ENCODE measurements at regions not wholly inside any gene's neighbourhood (a gene's known extent, or its start where the extent isn't known, plus 50 kb on each side); places are given as distances from the start of the nearest gene placed in this dataset.
A peak's percentile ranks its signal among the peaks of the same experiment; 100 is the strongest.

DNA sequence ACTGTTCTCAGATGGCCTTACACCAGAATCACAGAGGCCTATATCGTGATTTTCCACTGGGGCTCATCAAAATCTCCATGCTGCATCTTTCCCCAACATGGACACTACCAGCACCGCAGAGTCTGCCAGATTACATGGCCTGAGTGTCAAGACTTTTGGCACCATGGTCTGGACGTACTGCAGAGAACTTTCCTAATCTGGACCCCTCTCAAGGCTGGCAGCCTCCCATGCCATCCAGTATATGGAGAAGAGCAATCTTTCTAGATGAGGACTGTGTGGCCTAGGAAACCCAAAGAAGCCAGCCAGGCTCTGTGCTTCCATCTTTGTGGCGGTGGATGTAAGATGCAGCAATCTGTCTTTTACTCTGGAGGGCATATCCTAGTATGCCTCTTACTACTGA is 139.2 kb downstream of the ADAMTS15 start:
- no peak for DNase-seq

DNA sequence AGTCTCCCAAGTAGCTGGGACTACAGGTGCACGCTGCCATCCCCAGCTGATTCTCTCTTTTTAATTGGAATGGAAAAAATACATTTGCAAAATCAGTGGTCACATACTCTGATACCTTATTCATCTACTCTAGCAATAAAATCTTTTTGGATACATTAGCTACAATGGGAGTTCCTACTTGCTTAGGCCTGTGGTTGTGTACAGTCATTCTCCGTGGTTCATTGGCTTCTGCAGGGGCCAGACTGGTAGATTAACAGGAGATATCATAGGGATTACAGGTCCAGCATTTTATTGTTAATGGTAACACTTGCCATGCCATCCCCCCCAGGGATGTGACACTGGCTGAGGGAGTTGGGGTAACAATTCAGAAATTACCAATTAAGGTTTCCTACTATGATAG is 140.0 kb downstream of the ADAMTS15 start:
- no peak for DNase-seq

DNA sequence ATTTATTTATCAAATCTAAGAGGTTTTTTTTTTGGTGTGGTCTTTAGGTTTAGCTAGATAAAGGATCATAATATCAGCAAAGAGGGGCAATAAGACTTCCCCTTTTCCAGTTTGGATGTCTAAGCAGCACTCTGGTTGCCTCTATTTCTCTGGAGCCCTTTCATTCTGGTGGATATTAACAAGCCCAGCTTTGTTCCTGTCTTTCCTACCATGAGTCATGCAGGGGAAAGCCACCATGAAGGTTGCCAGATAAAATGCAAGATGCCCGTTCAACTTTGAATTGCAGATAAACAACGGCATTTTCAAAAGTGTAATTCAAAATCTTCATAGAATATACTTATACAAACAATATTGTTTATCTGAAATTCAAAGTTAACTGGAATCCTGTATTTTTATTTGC is 143.6 kb downstream of the ADAMTS15 start:
- no peak for DNase-seq

DNA sequence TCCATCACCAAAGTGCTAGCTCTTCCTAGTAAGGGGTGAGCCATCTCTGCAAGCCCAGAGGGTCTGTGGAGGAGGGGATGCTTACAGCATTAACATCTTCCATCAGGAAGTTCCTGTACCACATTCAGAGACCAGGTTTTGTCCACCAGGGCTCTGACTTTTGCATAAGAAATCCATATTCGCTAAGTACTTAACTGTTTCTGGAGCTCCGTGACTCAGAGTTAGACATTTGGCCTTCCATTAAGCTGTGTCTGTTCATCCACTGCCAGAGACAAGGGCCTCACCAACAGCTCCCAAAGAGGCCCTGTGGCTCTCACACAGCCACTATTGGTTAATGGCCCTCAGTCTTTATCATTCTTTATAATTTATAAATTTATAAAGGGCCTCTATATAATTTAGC is 144.6 kb downstream of the ADAMTS15 start:
- DNase-seq: no peak

DNA sequence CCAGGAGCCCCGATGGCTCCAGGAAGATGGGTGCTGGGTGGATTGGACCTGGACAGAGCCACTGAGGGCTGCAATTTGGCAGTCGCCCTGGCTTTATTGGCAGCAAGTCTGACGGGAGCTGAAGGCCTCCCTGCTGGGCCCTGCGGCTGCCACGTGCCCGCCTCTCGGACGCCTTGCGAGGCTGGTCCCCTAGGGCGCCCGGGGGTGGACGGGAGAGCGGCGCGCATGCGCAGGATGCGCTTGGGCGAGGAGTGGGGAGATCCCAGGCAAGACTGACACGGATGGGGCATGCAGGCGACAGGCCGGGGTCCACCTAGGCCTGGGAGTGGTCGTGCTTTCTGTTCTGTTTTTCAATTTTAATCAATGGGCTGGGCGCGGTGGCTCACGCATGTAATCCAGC is 150.0 kb downstream of the ADAMTS15 start:
- no peak for DNase-seq

DNA sequence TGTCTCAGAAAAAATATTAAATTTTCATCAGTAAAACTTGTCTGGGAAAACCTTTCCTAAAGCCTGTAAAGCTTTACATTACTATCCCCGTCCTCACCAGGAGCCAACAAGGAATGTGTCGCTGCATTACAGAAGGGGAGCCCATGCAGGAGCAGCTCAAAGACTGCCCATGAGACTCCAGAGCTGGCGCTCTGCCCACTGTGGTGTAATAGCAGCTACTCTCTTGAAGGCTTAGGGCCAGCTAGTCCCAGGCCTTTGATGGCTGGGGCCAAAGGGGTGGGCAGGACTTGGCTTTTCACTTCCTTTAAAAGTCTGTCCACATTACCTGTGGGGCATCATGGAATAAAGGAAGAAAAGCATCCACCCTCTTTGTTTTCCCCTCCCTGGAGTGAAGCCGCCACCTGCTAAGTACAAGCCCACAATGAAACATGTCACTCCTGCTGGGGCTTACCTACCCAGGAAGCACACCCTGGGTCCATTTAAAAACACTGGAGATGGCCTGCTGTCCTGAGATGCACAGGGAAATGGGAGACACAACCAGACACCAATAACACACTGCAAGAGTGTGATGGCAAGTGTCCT is 150.7 kb downstream of the ADAMTS15 start:
- DNase-seq: no peak

DNA sequence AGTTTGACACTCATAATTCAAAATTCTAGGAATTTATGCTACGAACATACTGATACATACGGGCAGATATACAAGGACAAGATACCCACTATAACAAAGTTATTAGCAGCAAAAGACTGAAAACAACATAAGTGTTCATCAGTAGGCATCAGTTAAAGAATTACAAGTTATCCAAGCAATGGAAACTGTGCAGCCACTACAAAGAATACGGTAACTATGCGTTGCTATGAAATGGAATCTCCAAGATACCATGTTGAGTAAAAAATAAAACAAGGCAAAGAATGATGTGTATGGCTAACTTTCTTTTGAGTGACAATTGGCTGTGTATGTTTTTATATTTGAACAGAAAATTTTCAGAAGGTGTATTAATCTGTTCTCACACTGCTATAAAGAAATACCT is 151.7 kb downstream of the ADAMTS15 start:
- peak; percentile 64 for DNase-seq

DNA sequence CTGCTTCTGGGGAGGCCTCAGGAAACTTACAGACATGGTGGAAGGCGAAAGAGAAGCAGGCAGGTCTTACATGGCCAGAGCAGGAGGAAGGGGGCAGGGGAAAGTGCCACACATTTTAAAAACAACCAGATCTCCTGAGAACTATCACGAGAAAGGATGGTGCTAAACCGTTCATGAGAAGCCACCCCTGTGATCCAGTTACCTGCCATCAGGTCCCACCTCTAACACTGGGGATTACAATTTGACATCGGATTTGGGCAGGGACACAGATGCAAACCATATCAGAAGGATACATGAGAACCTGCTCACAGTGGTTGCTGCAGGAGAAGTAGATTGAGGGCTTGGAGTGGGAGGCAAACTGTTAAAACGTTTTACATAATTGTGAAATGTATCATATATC is 152.2 kb downstream of the ADAMTS15 start:
- no peak for DNase-seq

DNA sequence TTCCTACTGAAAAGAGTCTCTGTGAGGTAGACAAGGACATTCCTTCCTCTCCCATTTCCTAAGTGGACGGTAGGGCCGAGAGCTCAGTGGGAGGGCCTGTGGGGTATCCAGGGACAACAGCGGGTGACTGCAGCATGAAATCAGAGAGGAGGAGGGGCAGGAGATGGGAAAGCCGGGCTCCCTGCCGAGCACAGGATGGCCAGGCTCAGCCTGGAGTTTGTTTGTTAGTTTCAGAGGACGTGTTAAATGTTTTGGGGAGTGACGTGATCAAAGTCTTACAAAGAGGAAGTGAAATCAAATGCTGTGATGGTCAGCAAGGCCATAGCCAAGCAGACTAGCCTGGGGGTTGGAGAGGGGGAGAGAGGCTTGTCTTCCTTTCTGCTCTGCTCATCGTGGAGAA is 152.7 kb downstream of the ADAMTS15 start:
- DNase-seq: peak; percentile 80

DNA sequence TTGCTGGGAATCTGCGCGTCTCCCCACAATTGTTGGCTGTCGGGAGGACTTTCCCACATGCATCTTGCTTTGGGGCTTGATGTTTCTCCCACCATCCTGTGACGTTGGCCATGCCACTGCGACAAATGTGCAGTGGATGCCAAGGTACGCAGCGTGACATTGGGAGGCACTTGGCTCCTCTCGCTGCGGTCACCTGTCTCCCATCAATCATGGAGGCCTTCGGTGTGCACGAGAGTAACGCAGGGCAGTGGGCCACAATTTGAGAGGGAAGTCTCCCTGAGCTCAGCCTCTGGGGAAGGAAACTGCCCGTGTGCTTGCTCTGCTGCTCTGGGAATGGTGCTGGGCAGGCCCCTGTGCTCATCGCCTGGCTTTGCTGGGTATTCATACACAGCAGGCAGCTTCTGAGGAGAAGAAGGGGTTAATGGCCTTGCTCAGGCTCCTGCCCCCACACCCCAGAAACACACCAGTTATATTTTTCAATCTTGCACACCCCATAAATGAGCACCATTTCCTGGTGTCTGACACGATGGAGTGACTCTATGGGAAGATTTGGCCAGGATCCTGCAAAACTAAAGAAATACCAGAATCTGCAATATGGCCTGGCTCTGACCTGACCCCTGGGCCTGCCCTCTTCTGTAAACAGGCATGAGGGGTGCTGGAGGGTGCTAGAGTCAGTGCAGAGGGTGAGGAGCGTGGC is 153.5 kb downstream of the ADAMTS15 start:
- DNase-seq: no peak

DNA sequence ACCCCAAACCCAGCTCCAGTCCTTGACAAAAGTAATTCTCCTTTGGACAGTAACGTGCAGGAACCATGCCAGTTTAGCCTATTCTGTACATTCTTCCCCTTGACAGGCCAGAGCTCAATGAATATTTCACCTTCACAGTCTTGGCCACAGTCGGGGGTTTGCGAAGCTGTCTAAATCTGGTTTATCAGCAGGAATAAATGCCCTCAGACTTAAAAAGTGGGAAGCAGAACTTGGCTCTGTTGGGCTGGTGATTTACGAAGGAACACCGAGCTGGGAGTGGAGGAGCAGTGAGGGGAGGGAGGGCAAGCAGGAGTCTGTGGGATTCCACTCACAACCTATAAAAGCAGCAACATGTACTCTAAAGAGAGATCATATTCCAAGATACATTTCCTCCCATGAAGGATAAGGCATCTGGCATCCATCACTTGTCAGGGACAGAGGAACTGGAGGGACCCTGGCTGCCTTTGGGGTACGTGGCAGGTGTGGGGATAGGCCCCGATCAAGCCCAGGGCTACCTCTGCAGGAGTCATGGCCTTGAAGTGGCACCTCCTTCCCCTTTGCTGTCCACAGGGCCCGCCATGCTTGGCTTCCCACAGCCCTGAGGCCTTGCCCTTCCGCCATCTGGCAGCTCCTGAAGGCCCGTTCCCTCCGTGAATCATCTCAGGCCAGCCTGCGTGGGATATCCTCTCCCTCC is 154.3 kb downstream of the ADAMTS15 start:
- no peak for DNase-seq

DNA sequence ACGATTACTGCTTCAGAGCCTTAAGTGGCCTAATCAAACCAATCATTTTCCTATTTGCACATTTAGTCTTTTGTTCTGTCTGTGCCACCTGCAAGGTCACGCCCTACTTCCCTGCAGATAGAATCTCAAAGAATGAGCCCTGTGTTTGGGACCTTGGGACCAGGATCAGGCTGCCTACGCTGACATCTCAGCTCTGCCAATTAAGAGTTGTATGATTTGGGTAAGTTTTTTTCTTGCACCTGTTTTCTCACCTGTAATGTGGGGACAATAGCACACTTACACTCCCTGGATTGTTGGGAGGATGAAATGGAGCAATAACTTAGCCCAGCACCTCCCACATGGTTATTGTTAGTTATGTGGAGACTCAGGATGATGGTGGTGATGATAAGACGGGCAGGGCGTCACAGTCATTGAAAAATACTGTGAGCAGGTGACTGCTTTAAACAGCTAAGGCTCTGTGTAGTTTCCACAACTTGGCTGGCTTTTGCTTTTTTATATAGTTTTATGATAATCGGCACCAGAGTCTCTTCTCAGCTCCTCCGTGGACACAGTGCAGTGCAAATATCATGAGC is 155.0 kb downstream of the ADAMTS15 start:
- no peak for DNase-seq

DNA sequence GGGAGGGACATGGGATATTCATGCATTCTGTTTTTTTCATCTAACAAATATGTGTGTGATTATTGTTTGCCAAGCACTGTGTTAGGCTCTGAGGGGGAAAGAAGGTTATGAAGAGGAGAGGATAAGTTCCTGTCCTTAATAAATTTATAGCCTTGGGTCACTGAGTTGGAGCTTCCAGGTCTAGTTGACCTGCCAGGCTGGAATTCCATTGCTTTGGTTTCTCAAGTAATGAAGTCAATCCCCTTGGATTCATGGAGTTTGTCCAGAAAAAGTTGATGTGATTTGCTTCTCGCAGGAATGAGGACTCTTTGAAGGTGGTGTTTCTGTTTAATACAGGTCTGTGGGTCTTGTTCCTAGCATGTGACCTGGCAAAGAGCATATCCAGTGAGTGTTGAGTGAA is 156.2 kb downstream of the ADAMTS15 start:
- DNase-seq: no peak

DNA sequence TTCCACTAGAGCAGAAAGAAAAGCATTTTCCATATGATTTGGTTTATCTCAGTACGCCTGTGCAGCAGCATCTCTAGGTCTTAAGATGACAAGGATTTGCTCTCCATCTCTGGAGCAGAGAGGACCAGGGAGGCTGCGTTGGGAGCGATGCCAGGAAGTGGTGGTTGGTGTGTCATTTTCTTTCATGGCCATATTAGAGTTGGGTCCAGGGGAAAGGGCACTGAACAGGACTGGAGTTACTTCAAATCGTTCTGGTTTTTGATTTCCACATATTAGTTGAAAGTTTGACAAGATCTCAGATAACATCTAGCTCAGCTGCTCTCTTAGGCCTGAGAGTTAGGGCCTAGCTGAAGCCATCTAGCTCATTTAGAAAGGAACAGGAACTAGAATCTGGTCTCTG is 157.7 kb downstream of the ADAMTS15 start:
- DNase-seq: no peak

DNA sequence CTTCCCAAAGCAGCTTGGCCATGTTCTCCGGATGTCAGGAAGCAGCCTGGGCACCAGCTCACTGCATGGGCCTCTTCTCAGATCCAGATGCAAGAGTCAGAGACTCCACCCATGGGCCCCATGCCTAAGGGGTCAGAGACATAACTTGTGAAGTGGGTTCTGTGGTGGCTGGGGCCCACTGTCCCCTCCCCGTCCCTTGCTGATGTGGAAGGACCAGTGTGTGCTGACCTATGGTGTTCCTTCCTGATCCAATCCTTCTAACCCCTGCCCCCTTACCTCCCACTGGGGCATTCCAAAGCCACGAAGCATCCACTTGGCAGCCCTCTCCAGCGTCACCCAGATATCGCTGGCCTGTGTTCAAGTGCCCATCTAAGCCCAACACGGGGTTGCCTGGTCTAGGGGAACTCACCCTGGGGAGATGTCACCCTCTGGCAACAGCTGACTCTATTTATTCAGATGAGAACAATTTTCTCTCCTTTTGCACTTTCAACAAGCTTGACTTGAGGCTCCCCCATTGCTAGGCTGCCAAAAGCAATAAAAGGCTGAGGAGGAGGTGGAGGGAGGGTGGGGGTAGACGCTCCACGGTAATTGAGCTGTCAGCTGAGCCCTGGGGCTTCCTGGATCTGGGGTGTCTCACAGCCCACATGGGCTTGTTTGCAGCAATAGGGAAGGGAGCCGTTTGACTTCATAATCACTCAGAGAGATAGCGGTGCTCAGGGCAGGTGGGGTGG is 158.5 kb downstream of the ADAMTS15 start:
- DNase-seq: peak; percentile 75

DNA sequence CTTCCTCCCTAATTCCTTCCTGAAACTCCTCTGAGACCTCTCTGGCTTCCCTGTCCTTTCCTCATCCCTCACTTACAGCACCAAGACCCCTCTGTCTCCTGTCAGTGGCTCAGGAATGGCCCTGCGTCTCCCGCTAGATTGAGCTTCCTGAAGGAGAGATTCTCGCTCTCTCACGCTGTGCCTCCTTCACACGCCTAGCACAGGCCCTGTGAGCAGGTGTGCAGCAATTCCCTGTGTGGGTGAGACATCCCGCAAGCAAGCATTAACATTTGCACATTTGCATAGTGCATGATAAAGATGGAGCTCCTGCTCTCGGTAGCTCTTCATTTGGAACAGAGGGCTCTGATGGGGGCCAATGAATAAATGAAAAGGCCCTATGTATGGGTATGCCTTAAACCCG is 159.8 kb downstream of the ADAMTS15 start:
- DNase-seq: no peak

DNA sequence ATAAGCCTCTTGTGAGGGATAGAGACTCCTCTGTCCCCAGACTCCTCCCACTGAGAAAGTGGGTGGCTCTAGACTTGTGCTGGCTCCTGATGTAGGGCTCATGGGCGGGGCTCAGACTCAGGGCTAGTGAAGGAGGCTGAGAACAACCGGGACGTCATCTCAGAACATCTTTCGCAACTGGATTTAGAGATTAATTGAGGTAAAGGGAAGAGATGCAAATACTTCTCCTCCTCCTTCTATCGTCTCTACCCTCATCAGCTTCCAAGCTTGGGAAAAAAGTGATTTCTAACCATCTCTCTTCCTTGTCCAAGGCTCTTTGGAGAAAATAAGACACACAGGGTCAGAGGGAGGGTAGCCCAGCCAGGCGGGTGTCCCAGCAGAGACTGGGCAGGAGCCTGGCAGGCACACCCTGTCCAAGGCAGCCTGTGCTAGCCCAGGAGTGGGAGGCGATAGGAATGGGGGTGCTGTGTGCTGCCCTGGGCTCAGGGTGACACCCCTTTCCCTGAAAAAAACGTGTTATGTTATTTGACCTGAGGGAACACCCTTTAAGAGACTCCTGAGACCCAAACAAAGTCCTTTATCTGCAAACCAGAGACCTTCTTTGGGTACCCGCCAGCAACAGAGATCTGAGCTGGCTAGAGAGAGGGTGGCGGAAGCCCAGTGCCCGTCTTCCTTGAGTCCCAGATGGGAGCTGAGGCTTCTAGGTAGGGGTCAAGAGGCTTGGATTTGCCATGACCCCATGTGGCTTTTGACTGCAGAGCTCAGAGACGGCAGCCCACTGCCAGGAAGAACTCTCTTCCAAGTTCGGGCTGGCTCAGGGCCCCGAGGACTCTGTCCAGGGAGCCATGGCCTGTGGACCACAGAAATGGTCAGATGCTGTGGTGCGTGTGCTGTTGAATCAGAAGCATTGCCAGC is 160.9 kb downstream of the ADAMTS15 start:
- no peak for DNase-seq

DNA sequence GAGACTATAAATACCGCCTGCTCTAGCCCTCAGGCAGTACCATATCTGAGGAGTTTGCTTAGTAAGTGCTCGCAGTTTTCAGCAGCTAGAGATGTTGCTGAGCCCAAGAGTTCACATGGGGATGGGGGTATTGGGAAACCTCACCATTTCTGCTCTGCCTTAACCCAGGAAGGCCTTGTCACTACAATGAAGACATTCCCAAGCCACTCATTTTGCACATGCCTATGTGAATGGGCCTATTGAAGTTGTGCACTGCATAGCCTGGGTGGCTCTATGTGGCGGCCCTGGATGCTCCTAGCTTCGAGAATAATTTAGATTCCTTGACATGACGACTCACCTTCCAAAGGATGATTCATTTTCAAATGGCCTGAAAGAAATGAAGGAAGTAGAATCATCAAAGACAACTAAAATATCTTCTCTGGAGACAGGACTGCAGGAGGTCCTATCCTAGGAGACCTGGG is 163.4 kb downstream of the ADAMTS15 start:
- DNase-seq: peak; percentile 99

DNA sequence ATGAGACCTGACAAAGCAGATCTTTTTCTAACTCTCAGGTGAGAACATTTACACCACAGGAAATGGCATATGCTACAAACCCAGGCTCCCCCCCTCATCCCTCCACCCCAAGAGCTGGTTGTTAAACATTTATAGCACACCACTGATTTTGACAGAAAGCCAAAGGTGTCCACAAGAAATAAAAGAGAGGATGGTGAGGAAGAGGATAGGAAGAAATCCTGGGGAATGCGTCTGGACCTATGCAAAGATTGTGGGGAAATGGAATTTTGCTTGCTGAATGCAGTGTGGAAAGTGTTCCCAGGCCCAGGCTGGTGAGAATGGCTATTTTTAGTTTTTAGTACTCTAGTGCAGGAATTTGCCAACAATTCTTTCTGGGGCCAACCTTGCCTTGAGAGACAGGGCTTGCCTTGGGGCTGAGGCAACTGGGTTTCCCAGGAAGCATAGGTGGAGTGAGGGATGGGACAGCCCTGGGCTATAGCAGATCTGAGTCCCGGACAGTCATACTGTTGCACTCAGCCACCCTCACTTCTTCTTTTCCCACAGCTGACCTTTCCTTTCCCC is 163.9 kb downstream of the ADAMTS15 start:
- DNase-seq: peak; percentile 95

DNA sequence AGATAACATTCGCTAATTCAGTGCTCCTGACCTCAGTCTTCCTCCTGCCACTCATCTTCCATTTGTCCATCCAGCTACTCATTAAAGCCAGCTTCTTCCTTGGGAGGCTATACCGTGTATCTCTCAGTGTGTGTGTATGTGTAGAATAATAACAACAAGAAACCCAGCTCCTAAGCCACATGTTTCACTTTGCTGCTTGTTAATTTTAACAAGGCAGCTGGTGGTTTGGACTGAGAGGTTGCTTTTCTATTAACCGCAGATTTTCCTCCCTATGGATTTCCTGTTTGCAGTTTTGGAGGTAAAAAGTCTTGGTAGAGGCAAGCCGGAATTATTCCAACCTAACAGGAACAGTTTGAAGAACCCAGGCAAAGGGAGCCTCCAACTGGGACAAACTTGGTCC is 165.0 kb downstream of the ADAMTS15 start:
- DNase-seq: no peak

DNA sequence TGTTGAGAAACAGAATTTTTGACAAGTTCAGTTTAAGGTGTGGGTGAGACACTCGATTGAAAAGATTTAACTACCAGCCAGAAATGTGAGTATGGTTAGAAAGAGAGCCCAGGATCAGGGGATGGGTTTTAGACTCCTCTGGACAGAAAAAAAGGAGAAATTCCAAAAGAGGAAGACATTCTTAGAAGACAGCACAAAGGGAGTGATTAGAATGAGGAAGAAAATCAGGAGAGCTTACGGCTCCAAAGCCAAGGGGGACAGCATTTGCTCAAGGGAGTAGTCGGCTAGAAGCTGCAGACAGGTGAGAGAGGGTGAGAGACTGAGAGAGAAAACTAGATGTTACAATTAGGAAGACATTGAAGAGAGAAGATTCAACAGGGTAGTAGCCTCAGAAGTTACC is 166.1 kb downstream of the ADAMTS15 start:
- DNase-seq: no peak

DNA sequence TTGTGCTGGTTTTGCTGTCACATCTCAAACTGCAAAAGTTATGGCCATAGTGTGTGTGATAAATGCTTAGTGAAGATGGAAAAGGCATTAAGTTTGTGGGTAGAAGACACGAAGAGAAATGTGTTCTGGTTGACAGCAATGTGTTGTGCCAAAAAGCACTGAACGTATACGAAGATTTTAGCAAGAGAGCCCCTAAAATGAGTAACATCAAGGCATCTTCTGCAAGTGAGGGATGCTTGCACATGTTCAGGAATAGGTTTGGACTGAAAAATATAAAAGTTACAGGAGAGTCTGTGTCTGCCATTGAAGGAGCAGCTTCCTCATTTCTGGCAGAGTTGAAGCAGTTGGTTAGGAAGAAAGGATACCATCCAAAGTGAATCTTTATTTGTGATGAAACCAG is 167.1 kb downstream of the ADAMTS15 start:
- no peak for DNase-seq
